ENCODE measurements at regions not wholly inside any gene's neighbourhood (a gene's known extent, or its start where the extent isn't known, plus 50 kb on each side); places are given as distances from the start of the nearest gene placed in this dataset.

- H3K27ac ChIP-seq (ENCODE audit: low read length in 2 of 2), result no peak overlapping the region
- Mint-ChIP-seq H3K9me3 (ENCODE audit: insufficient read depth) (no peaks in the 10 kb centered on the region), H3K4me3 (no peak overlapping the region), H3K4me1 (peaks cover 18% of the 10 kb centered on the region), H3K27me3 (peaks cover 64% of the 10 kb centered on the region), H3K27ac (no peak overlapping the region)
- no peaks in the 10 kb centered on the region for H4K20me1 ChIP-seq (ENCODE audit: control insufficient read depth, insufficient read depth, low read length, poor library complexity, severe bottlenecking)
- no peak overlapping the region for H3K9ac ChIP-seq (ENCODE audit: low read length)
- DNase-seq (no peak), ATAC-seq (ENCODE audit: low read depth) (no peak)
- ChIA-PET CTCF (interaction anchor here (1.1 to 9.3 kb wide), 3 partner anchors 171 to 480 kb away, joined by 5 to 116 read pairs (median 6); no protein-coding TSS in a partner anchor), POLR2A (no interaction called here)
- H3K4me3 ChIP-seq (ENCODE audit: control extremely low read depth in 1 of 5, extremely low read depth in 1 of 5, insufficient read depth in 1 of 5, low read depth in 2 of 5, low read length in 4 of 5), result no peak overlapping the region
- H3K4me1 ChIP-seq (ENCODE audit: control insufficient read depth in 2 of 2, insufficient read depth in 2 of 2, low read length in 2 of 2), result peaks cover 17 to 21% of the 10 kb centered on the region in 2 donors
- H3K79me2 ChIP-seq (ENCODE audit: control insufficient read depth, insufficient read depth, low read length), result no peaks in the 10 kb centered on the region
- H2AFZ ChIP-seq (ENCODE audit: insufficient read depth, low read depth, low read length, poor library complexity, severe bottlenecking), result no peak overlapping the region
- TF ChIP-seq CTCF (IDR thresholded peaks at IDR 0.05), result no peak
- TF ChIP-seq EZH2 (IDR thresholded peaks at IDR 0.05; ENCODE audit: borderline replicate concordance, insufficient read depth, low read depth, low read length, poor library complexity, severe bottlenecking), result no peak
- H3K27me3 ChIP-seq (replicated peaks in 1 of 4; ENCODE audit: control extremely low read depth in 1 of 4, control insufficient read depth in 3 of 4, insufficient read depth in 4 of 4, low read length in 3 of 4), result peaks cover 0 to 41% (median 23%) of the 10 kb centered on the region in 4 experiments
- H3K4me2 ChIP-seq (replicated peaks; ENCODE audit: low read depth, low read length, poor library complexity, severe bottlenecking), result no peak overlapping the region
- 60% methylated on average over 1 of the region's 7 CpGs for WGBS (ENCODE audit: insufficient coverage)
- H3K9me3 ChIP-seq (ENCODE audit: control extremely low read depth in 1 of 3, control insufficient read depth in 2 of 3, insufficient read depth in 1 of 3, low read length in 2 of 3), result peaks cover 0 to 7% (median 4%) of the 10 kb centered on the region in 3 donors
- intact Hi-C loops (cut with micrococcal nuclease), result loop anchor here (5.0 to 10.0 kb wide), 4 partner anchors 188 to 975 kb away; partner anchors contain the start of gene SKAP2
- H3K36me3 ChIP-seq (replicated peaks in 1 of 2; ENCODE audit: control extremely low read depth in 1 of 2, control insufficient read depth in 1 of 2, extremely low read depth in 1 of 2, insufficient read depth in 2 of 2, low read length in 1 of 2), result no peaks in the 10 kb centered on the region
Measured at GRCh38 chr7:25889765-25890164, 262.2 kb upstream of the NFE2L3 start.

- DNase-seq (no peak), ATAC-seq (ENCODE audit: low read depth) (no peak)
- 83% methylated on average over 3 of the region's 4 CpGs for WGBS (ENCODE audit: insufficient coverage)
- Histone ChIP-seq H3K4me3 (ENCODE audit: control extremely low read depth in 1 of 5, extremely low read depth in 1 of 5, insufficient read depth in 1 of 5, low read depth in 2 of 5, low read length in 4 of 5) (no peak overlapping the region), H4K20me1 (ENCODE audit: control insufficient read depth, insufficient read depth, low read length, poor library complexity, severe bottlenecking) (no peaks in the 10 kb centered on the region), H3K27ac (ENCODE audit: low read length in 2 of 2) (no peak overlapping the region), H3K79me2 (ENCODE audit: control insufficient read depth, insufficient read depth, low read length) (no peaks in the 10 kb centered on the region), H3K27me3 (replicated peaks in 1 of 4; ENCODE audit: control extremely low read depth in 1 of 4, control insufficient read depth in 3 of 4, insufficient read depth in 4 of 4, low read length in 3 of 4) (peaks cover 0 to 49% (median 31%) of the 10 kb centered on the region in 4 experiments), H3K4me2 (replicated peaks; ENCODE audit: low read depth, low read length, poor library complexity, severe bottlenecking) (no peak overlapping the region), H3K36me3 (replicated peaks in 1 of 2; ENCODE audit: control extremely low read depth in 1 of 2, control insufficient read depth in 1 of 2, extremely low read depth in 1 of 2, insufficient read depth in 2 of 2, low read length in 1 of 2) (no peaks in the 10 kb centered on the region), H3K9me3 (ENCODE audit: control extremely low read depth in 1 of 3, control insufficient read depth in 2 of 3, insufficient read depth in 1 of 3, low read length in 2 of 3) (peaks cover 0 to 10% (median 4%) of the 10 kb centered on the region in 3 donors), H2AFZ (ENCODE audit: insufficient read depth, low read depth, low read length, poor library complexity, severe bottlenecking) (no peak overlapping the region), H3K4me1 (ENCODE audit: control insufficient read depth in 2 of 2, insufficient read depth in 2 of 2, low read length in 2 of 2) (peaks cover 29 to 33% of the 10 kb centered on the region in 2 donors), H3K9ac (ENCODE audit: low read length) (no peak overlapping the region)
- Mint-ChIP-seq H3K4me3 (no peak overlapping the region), H3K9me3 (ENCODE audit: insufficient read depth) (no peaks in the 10 kb centered on the region), H3K27ac (no peak overlapping the region), H3K4me1 (peaks cover 31% of the 10 kb centered on the region), H3K27me3 (peaks cover 62% of the 10 kb centered on the region)
- TF ChIP-seq EZH2 (IDR thresholded peaks at IDR 0.05; ENCODE audit: borderline replicate concordance, insufficient read depth, low read depth, low read length, poor library complexity, severe bottlenecking) (no peak), CTCF (IDR thresholded peaks at IDR 0.05) (no peak)
- ChIA-PET CTCF (interaction anchor here (0.8 to 9.3 kb wide), 10 partner anchors 14 to 1270 kb away, joined by 3 to 158 read pairs (median 6); partner anchors contain the start of gene SNX10), POLR2A (no interaction called here)
- intact Hi-C loops (cut with micrococcal nuclease), result loop anchor here (5.0 to 10.0 kb wide), 4 partner anchors 186 to 973 kb away; partner anchors contain the start of gene SKAP2
Measured at GRCh38 chr7:25891591-25891990, 260.4 kb upstream of the NFE2L3 start.
